IMR-90 (cell line): ENCODE measurements at regions not wholly inside any gene's neighbourhood (a gene's known extent, or its start where the extent isn't known, plus 50 kb on each side); places are given as distances from the start of the nearest gene placed in this dataset.

Experiments
- ATAC-seq: fragments of 200-7000 bp; cut with Tn5 transposase; 2 replicates; pipeline ENCODE4 v1.9.1; 2020; ENCODE audit warnings: low read depth, mild to moderate bottlenecking, moderate library complexity
- BruUV-seq: library from RNA; stranded (reverse); fragments of 400-500 nt; replicated peaks from 2 replicates; lab custom pipeline; 2021; lab: Mats Ljungman, UMichigan
- CTCF ChIA-PET: fragments of 300-600 bp; formaldehyde crosslinking; extraction: SDS; loops from one replicate; lab custom pipeline; 2021; ENCODE audit warnings: antibody characterized with exemption; lab: Yijun Ruan, JAX
- POLR2A ChIA-PET: fragments of 300-600 bp; sonication (Branson Sonifier 250); formaldehyde crosslinking; loops from one replicate; lab custom pipeline; 2022; ENCODE audit warnings: antibody characterized with exemption; ENCODE audit not compliant: unreplicated experiment; lab: Charles Lee
- DNase-seq: peaks from one replicate; pipeline ENCODE4 v3.0.0; 2013
- H2AFZ ChIP-seq: replicated peaks from 2 replicates; pipeline ENCODE3; 2013; ENCODE audit warnings: low read length, mild to moderate bottlenecking; ENCODE audit not compliant: poor library complexity
- H2AK5ac ChIP-seq: 2 replicates; pipeline ENCODE4 v1.6.1; 2013; ENCODE audit warnings: low read depth, low read length, inconsistent platforms
- H2AK9ac ChIP-seq: replicated peaks from 2 replicates; pipeline ENCODE3; 2013; ENCODE audit warnings: mild to moderate bottlenecking, low read depth, low read length, moderate library complexity; ENCODE audit not compliant: poor library complexity
- H2BK120ac ChIP-seq: 2 replicates; pipeline ENCODE4 v1.6.1; 2013; ENCODE audit warnings: low read depth, low read length, inconsistent platforms
- H2BK15ac ChIP-seq: 3 replicates; pipeline ENCODE4 v1.6.1; 2013; ENCODE audit warnings: low read depth, low read length, inconsistent platforms
- H2BK20ac ChIP-seq: 2 replicates; pipeline ENCODE4 v1.6.1; 2013; ENCODE audit warnings: low read depth, mild to moderate bottlenecking, inconsistent platforms, low read length, moderate library complexity
- H2BK5ac ChIP-seq: 2 replicates; pipeline ENCODE4 v1.6.1; 2013; ENCODE audit warnings: mild to moderate bottlenecking, low read depth, low read length, inconsistent platforms; ENCODE audit not compliant: poor library complexity, severe bottlenecking
- H3K14ac ChIP-seq: replicated peaks from 2 replicates; pipeline ENCODE4 v1.6.1; 2013; ENCODE audit warnings: low read depth, low read length, inconsistent platforms
- H3K18ac ChIP-seq: 2 replicates; pipeline ENCODE4 v1.6.1; 2013; ENCODE audit warnings: low read depth, low read length, control low read depth
- H3K23ac ChIP-seq: 2 replicates; pipeline ENCODE4 v1.6.1; 2013; ENCODE audit warnings: low read depth, low read length, inconsistent platforms
- H3K27ac ChIP-seq: 2 replicates; pipeline ENCODE4 v1.5.1; 2013; ENCODE audit warnings: mild to moderate bottlenecking, control low read depth, low read length; ENCODE audit not compliant: insufficient read depth
- H3K27me3 ChIP-seq: 2 replicates; pipeline ENCODE4 v1.6.1; 2013; ENCODE audit warnings: low read length; ENCODE audit not compliant: control insufficient read depth, insufficient read depth
- H3K36me3 ChIP-seq: 2 replicates; pipeline ENCODE4 v1.6.1; 2013; ENCODE audit warnings: low read length, mixed read lengths; ENCODE audit not compliant: control insufficient read depth, insufficient read depth
- H3K4ac ChIP-seq: 2 replicates; pipeline ENCODE4 v1.6.1; 2013; ENCODE audit warnings: low read depth, low read length, inconsistent platforms
- H3K4me1 ChIP-seq: 2 replicates; pipeline ENCODE4 v1.6.1; 2013; ENCODE audit warnings: low read length, mixed read lengths; ENCODE audit not compliant: control insufficient read depth, insufficient read depth
- H3K4me2 ChIP-seq: 2 replicates; pipeline ENCODE4 v1.6.1; 2013; ENCODE audit warnings: low read depth, mild to moderate bottlenecking, control low read depth, low read length, moderate library complexity
- H3K4me3 ChIP-seq: 2 replicates; pipeline ENCODE4 v1.5.1; 2013; ENCODE audit warnings: low read depth, mild to moderate bottlenecking, control low read depth, low read length, moderate library complexity; ENCODE audit not compliant: insufficient read depth
- H3K56ac ChIP-seq: 2 replicates; pipeline ENCODE4 v1.6.1; 2013; ENCODE audit warnings: low read length, inconsistent platforms; ENCODE audit not compliant: insufficient read depth; ENCODE audit errors: extremely low read depth
- H3K79me1 ChIP-seq, 2 experiments: 2 replicates each; pipeline ENCODE4 v1.6.1; 2013; ENCODE audit warnings: low read length in 2 of 2, inconsistent platforms in 1 of 2, low read depth in 1 of 2
- H3K9ac ChIP-seq: 2 replicates; pipeline ENCODE4 v1.6.1; 2013; ENCODE audit warnings: low read depth, low read length, control low read depth
- H3K9me1 ChIP-seq: 2 replicates; pipeline ENCODE4 v1.6.1; 2013; ENCODE audit warnings: low read length, inconsistent platforms; ENCODE audit not compliant: insufficient read depth
- H3K9me3 ChIP-seq: 2 replicates; pipeline ENCODE4 v1.6.1; 2013; ENCODE audit warnings: low read length; ENCODE audit not compliant: control insufficient read depth, insufficient read depth
- H4K20me1 ChIP-seq: 2 replicates; pipeline ENCODE4 v1.6.1; 2013; ENCODE audit warnings: low read length, inconsistent platforms; ENCODE audit not compliant: insufficient read depth
- H4K5ac ChIP-seq: 2 replicates; pipeline ENCODE4 v1.6.1; 2013; ENCODE audit warnings: mild to moderate bottlenecking, low read depth, low read length, control low read depth
- H4K8ac ChIP-seq, 2 experiments: 2 replicates each; pipeline ENCODE4 v1.6.1; 2013; ENCODE audit warnings: low read depth in 2 of 2, low read length in 2 of 2, control low read depth in 1 of 2, inconsistent platforms in 1 of 2
- H4K91ac ChIP-seq: 2 replicates; pipeline ENCODE4 v1.6.1; 2013; ENCODE audit warnings: low read depth, low read length, inconsistent platforms; ENCODE audit not compliant: insufficient read depth
- CHD1 ChIP-seq: IDR thresholded peaks from 2 replicates; pipeline ENCODE4 v1.6.1; 2012; ENCODE audit warnings: low read depth, low read length, improper control_type of control experiment
- ELK1 ChIP-seq: fragments of 150-350 bp; IDR thresholded peaks from 2 replicates; pipeline ENCODE4 v1.6.1; 2016; ENCODE audit warnings: low read depth, mild to moderate bottlenecking, low read length, moderate library complexity, borderline replicate concordance
- FOS ChIP-seq: fragments of 150-350 bp; IDR thresholded peaks from 2 replicates; pipeline ENCODE4 v1.6.1; 2016; ENCODE audit warnings: low read depth, low read length
- MAFK ChIP-seq: IDR thresholded peaks from 2 replicates; pipeline ENCODE4 v1.6.1; 2012; ENCODE audit warnings: low read depth, low read length, improper control_type of control experiment
- MAZ ChIP-seq: IDR thresholded peaks from 2 replicates; pipeline ENCODE4 v1.6.1; 2012; ENCODE audit warnings: low read depth, mild to moderate bottlenecking, low read length, improper control_type of control experiment, moderate library complexity, borderline replicate concordance
- MXI1 ChIP-seq: IDR thresholded peaks from 2 replicates; pipeline ENCODE4 v1.6.1; 2012; ENCODE audit warnings: low read depth, mild to moderate bottlenecking, low read length, moderate library complexity, borderline replicate concordance
- POLR2A ChIP-seq: IDR thresholded peaks from 2 replicates; pipeline ENCODE4 v1.6.1; 2012; ENCODE audit warnings: mild to moderate bottlenecking, low read depth, low read length
- RAD21 ChIP-seq: IDR thresholded peaks from 2 replicates; pipeline ENCODE4 v1.6.1; 2012; ENCODE audit warnings: low read length, improper control_type of control experiment
- RCOR1 ChIP-seq: IDR thresholded peaks from 2 replicates; pipeline ENCODE4 v1.6.1; 2012; ENCODE audit warnings: mild to moderate bottlenecking, low read length, improper control_type of control experiment; ENCODE audit not compliant: insufficient replicate concordance
- SMC3 ChIP-seq: fragments of 150-350 bp; IDR thresholded peaks from 2 replicates; pipeline ENCODE4 v1.6.1; 2016; ENCODE audit warnings: low read depth, mild to moderate bottlenecking, antibody characterized with exemption, low read length, moderate library complexity
- WGBS, 2 experiments: methylation state at CpG; one replicate each; pipeline versions ENCODE4 v1.1.5 to v1.1.7; 2013; ENCODE audit warnings: missing lambda C conversion rate in 2 of 2; ENCODE audit not compliant: insufficient read length in 1 of 2; ENCODE audit errors: extremely low coverage in 2 of 2; 5-methylcytosine and 5-hydroxymethylcytosine counted together
- dilution Hi-C: fragments of 300-500 bp; cut with HindIII; formaldehyde crosslinking; loops from one replicate; pipeline ENCODE4 v1.14.3; 2018; ENCODE audit warnings: low sequenced_read_pairs; ENCODE audit not compliant: unreplicated experiment
- in situ Hi-C: fragments of 300-500 bp; cut with MboI; formaldehyde crosslinking; loops from 3 replicates; pipeline ENCODE4 v1.14.3; 2019; ENCODE audit warnings: low sequenced_read_pairs, inconsistent platforms, mixed read lengths
- intact Hi-C: fragments of 100-400 bp; cut with micrococcal nuclease; formaldehyde crosslinking; loops from 2 replicates; pipeline ENCODE4 v1.10.0; 2022
- TF ChIP-seq, protein P1 (sequence below): fragments of 150-350 bp; IDR thresholded peaks from 2 replicates; pipeline ENCODE4 v1.6.1; 2017; ENCODE audit warnings: mild to moderate bottlenecking, antibody characterized with exemption, low read length, low read depth
- TF ChIP-seq, protein P2 (sequence below): conservative IDR thresholded peaks from 2 replicates; pipeline ENCODE4 v1.5.1; 2012; ENCODE audit warnings: mild to moderate bottlenecking, low read depth, low read length, improper control_type of control experiment

GRCh38 chr5:42349163-42349562, 74.1 kb upstream of the GHR start:
- Histone ChIP-seq H3K4me2 (no peak overlapping the region), H3K79me1 (no peaks in the 10 kb centered on the region), H4K5ac (no peak overlapping the region), H3K23ac (no peak overlapping the region), H3K14ac (no peak overlapping the region), H2AK9ac (no peak overlapping the region), H4K20me1 (no peaks in the 10 kb centered on the region), H2BK5ac (no peak overlapping the region), H4K91ac (no peak overlapping the region), H2BK120ac (no peak overlapping the region), H3K4ac (no peak overlapping the region), H2BK15ac (no peak overlapping the region), H3K9me3 (no peaks in the 10 kb centered on the region; the same call in 1 of the 2 replicates), H3K27ac (no peak overlapping the region), H2AFZ (no peak overlapping the region), H3K9ac (no peak overlapping the region), H3K4me1 (no peaks in the 10 kb centered on the region), H3K27me3 (no peaks in the 10 kb centered on the region), H2BK20ac (no peak overlapping the region), H3K18ac (no peak overlapping the region), H3K4me3 (no peak overlapping the region), H2AK5ac (no peak overlapping the region), H3K9me1 (no peaks in the 10 kb centered on the region), H4K8ac (no peak overlapping the region), H3K36me3 (no peaks in the 10 kb centered on the region), H3K56ac (no peak overlapping the region)
- no peak for ATAC-seq
- dilution Hi-C loops (no loop called here), in situ Hi-C loops (no loop called here), intact Hi-C loops (no loop called here)
- POLR2A ChIA-PET: no interaction called here
- BruUV-seq: no TSS peak
- no CpG with 5 or more reads among the region's 1 CpG for WGBS, 2 experiments
- TF ChIP-seq MAZ (no peak), RAD21 (no peak), CHD1 (no peak), FOS (no peak), MAFK (no peak), POLR2A (no peak), SMC3 (no peak), ELK1 (no peak), MXI1 (no peak), RCOR1 (no peak)
- TF ChIP-seq, protein P1, sequence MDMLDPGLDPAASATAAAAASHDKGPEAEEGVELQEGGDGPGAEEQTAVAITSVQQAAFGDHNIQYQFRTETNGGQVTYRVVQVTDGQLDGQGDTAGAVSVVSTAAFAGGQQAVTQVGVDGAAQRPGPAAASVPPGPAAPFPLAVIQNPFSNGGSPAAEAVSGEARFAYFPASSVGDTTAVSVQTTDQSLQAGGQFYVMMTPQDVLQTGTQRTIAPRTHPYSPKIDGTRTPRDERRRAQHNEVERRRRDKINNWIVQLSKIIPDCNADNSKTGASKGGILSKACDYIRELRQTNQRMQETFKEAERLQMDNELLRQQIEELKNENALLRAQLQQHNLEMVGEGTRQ: no peak
- TF ChIP-seq, protein P2, sequence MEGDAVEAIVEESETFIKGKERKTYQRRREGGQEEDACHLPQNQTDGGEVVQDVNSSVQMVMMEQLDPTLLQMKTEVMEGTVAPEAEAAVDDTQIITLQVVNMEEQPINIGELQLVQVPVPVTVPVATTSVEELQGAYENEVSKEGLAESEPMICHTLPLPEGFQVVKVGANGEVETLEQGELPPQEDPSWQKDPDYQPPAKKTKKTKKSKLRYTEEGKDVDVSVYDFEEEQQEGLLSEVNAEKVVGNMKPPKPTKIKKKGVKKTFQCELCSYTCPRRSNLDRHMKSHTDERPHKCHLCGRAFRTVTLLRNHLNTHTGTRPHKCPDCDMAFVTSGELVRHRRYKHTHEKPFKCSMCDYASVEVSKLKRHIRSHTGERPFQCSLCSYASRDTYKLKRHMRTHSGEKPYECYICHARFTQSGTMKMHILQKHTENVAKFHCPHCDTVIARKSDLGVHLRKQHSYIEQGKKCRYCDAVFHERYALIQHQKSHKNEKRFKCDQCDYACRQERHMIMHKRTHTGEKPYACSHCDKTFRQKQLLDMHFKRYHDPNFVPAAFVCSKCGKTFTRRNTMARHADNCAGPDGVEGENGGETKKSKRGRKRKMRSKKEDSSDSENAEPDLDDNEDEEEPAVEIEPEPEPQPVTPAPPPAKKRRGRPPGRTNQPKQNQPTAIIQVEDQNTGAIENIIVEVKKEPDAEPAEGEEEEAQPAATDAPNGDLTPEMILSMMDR: no peak
- no peak for DNase-seq
- CTCF ChIA-PET: no interaction called here
